Mesenchymal stem cell (in vitro differentiated cells and primary cell): ENCODE measurements at regions not wholly inside any gene's neighbourhood (a gene's known extent, or its start where the extent isn't known, plus 50 kb on each side); places are given as distances from the start of the nearest gene placed in this dataset.
"Not testable (repeated sequence)": the region's sequence is repeated elsewhere in the genome, so short reads cannot be mapped to it uniquely, and the experiment has no call there.

ENCODE experiments used
- DNase-seq: peaks from one replicate; pipeline ENCODE4 v3.0.0-alpha.2; 2013
- H2AFZ ChIP-seq: one replicate; pipeline ENCODE4 v1.6.1; 2013; ENCODE audit warnings: low read depth, mild to moderate bottlenecking, control low read depth, inconsistent platforms, low read length, moderate library complexity
- H2AK5ac ChIP-seq: 2 replicates; pipeline ENCODE4 v1.6.1; 2013; ENCODE audit warnings: low read length, moderate library complexity, mild to moderate bottlenecking, inconsistent platforms; ENCODE audit not compliant: severe bottlenecking
- H2BK120ac ChIP-seq: one replicate; pipeline ENCODE4 v1.6.1; 2013; ENCODE audit warnings: low read depth, mild to moderate bottlenecking, inconsistent platforms, low read length, moderate library complexity
- H2BK12ac ChIP-seq, 2 experiments: one replicate each; pipeline ENCODE4 v1.6.1; 2013; ENCODE audit warnings: inconsistent platforms in 2 of 2, low read length in 2 of 2, mild to moderate bottlenecking in 2 of 2, moderate library complexity in 2 of 2, control low read depth in 1 of 2
- H2BK15ac ChIP-seq: one replicate; pipeline ENCODE4 v1.6.1; 2013; ENCODE audit warnings: mild to moderate bottlenecking, low read depth, inconsistent platforms; ENCODE audit not compliant: poor library complexity, severe bottlenecking
- H2BK5ac ChIP-seq: 2 replicates; pipeline ENCODE4 v1.6.1; 2013; ENCODE audit warnings: low read depth, mild to moderate bottlenecking, low read length, control low read depth, inconsistent platforms; ENCODE audit not compliant: poor library complexity, severe bottlenecking
- H3K14ac ChIP-seq, 2 experiments: one replicate each; pipeline ENCODE4 v1.6.1; 2013; ENCODE audit warnings: inconsistent platforms in 2 of 2, low read length in 2 of 2, control low read depth in 1 of 2, mild to moderate bottlenecking in 1 of 2, moderate library complexity in 1 of 2
- H3K18ac ChIP-seq, 2 experiments: one replicate each; pipeline ENCODE4 v1.6.1; 2013; ENCODE audit warnings: inconsistent platforms in 2 of 2, low read length in 2 of 2, control low read depth in 1 of 2, low read depth in 1 of 2, mild to moderate bottlenecking in 1 of 2
- H3K23ac ChIP-seq, 2 experiments: one replicate each; pipeline ENCODE4 v1.6.1; 2013; ENCODE audit warnings: inconsistent platforms in 2 of 2, low read length in 2 of 2, mild to moderate bottlenecking in 2 of 2, moderate library complexity in 2 of 2, control low read depth in 1 of 2
- H3K27ac ChIP-seq: 2 replicates; pipeline ENCODE4 v1.5.1; 2013; ENCODE audit warnings: mild to moderate bottlenecking, moderate library complexity, low read length, control low read depth, inconsistent platforms; ENCODE audit not compliant: poor library complexity, severe bottlenecking
- H3K27me3 ChIP-seq, 2 experiments: 2 replicates each; pipeline versions ENCODE4 v1.6.1 to v1.7.0; 2013; ENCODE audit warnings: low read length in 2 of 2, mild to moderate bottlenecking in 2 of 2, moderate library complexity in 2 of 2, control low read depth in 1 of 2, inconsistent platforms in 1 of 2; ENCODE audit not compliant: control insufficient read depth in 1 of 2, insufficient read depth in 1 of 2
- H3K36me3 ChIP-seq, 2 experiments: 2 replicates each; pipeline versions ENCODE4 v1.6.1 to v1.7.0; 2013; ENCODE audit warnings: low read length in 2 of 2, control low read depth in 1 of 2, inconsistent platforms in 1 of 2, low read depth in 1 of 2, mild to moderate bottlenecking in 1 of 2; ENCODE audit not compliant: insufficient read depth in 2 of 2, control insufficient read depth in 1 of 2
- H3K4ac ChIP-seq, 2 experiments: one replicate each; pipeline ENCODE4 v1.6.1; 2013; ENCODE audit warnings: inconsistent platforms in 2 of 2, low read length in 2 of 2, mild to moderate bottlenecking in 2 of 2, moderate library complexity in 2 of 2, control low read depth in 1 of 2, low read depth in 1 of 2
- H3K4me1 ChIP-seq: 2 replicates; pipeline ENCODE4 v1.6.1; 2013; ENCODE audit warnings: low read depth, low read length, control low read depth; ENCODE audit not compliant: control insufficient read depth, insufficient read depth
- H3K4me2 ChIP-seq: 2 replicates; pipeline ENCODE4 v1.6.1; 2013; ENCODE audit warnings: low read length, mild to moderate bottlenecking, inconsistent platforms; ENCODE audit not compliant: poor library complexity, severe bottlenecking
- H3K4me3 ChIP-seq, 2 experiments: 2 replicates each; pipeline versions ENCODE4 v1.5.1 to v1.7.0; 2013; ENCODE audit warnings: low read length in 2 of 2, mild to moderate bottlenecking in 2 of 2, control low read depth in 1 of 2, low read depth in 1 of 2; ENCODE audit not compliant: insufficient read depth in 1 of 2
- H3K79me1 ChIP-seq: replicated peaks from 2 replicates; pipeline ENCODE4 v1.6.1; 2013; ENCODE audit warnings: mild to moderate bottlenecking, control low read depth, low read length, inconsistent platforms; ENCODE audit not compliant: poor library complexity, severe bottlenecking
- H3K9ac ChIP-seq: 2 replicates; pipeline ENCODE4 v1.7.0; 2013; ENCODE audit warnings: mild to moderate bottlenecking, low read length, moderate library complexity
- H3K9me3 ChIP-seq: 2 replicates; pipeline ENCODE4 v1.7.0; 2013; ENCODE audit warnings: mild to moderate bottlenecking, low read length; ENCODE audit not compliant: control insufficient read depth
- H4K8ac ChIP-seq: one replicate; pipeline ENCODE4 v1.6.1; 2013; ENCODE audit warnings: inconsistent platforms, mild to moderate bottlenecking, low read length, moderate library complexity
- H4K91ac ChIP-seq: one replicate; pipeline ENCODE4 v1.6.1; 2013; ENCODE audit warnings: mild to moderate bottlenecking, low read length, inconsistent platforms
- WGBS: methylation state at CpG from one replicate; pipeline ENCODE4 v1.1.7; 2013; ENCODE audit warnings: mixed read lengths; 5-methylcytosine and 5-hydroxymethylcytosine counted together

GRCh38 chr13:64579331-64579730 lies 2650.8 kb downstream of the PCDH9 start:
- Histone ChIP-seq H3K18ac (no peak overlapping the region), H3K9me3 (no peaks in the 10 kb centered on the region), H3K23ac (no peak overlapping the region), H2BK120ac (no peak overlapping the region), H2BK12ac (no peak overlapping the region), H3K36me3 (no peaks in the 10 kb centered on the region), H2BK5ac (no peak overlapping the region), H2AK5ac (no peak overlapping the region), H3K14ac (no peak overlapping the region), H3K79me1 (no peaks in the 10 kb centered on the region), H4K91ac (no peak overlapping the region), H4K8ac (no peak overlapping the region), H3K9ac (no peak overlapping the region), H3K4me1 (no peaks in the 10 kb centered on the region), H3K4me2 (no peak overlapping the region), H2AFZ (no peak overlapping the region), H3K4me3 (no peak overlapping the region), H3K4ac (no peak overlapping the region), H2BK15ac (no peak overlapping the region), H3K27me3 (no peaks in the 10 kb centered on the region), H3K27ac (no peak overlapping the region)
- 99% methylated on average over 3 of the region's 3 CpGs for WGBS
- DNase-seq = no peak

DNA sequence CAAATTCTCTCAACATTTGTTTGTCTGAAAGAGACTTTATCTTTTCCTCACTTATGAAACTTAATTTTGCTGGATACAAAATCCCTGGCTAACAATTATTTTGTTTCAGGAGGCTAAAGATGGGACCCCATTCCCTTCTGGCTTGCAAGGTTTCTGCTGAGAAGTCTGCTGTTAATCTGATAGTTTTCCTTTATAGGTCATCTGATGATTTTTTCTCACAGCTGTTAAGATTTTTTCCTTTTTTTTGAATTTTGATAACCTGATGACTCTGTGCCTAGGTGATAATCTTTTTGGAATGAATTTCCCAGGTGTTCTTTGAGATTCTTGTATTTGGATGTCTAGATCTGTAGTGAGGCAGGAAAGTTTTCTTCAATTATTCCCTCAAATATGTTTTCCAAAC lies 2661.4 kb downstream of the PCDH9 start:
- Histone ChIP-seq H3K9ac (no peak overlapping the region), H2BK15ac (no peak overlapping the region), H4K91ac (no peak overlapping the region), H3K4me2 (no peak overlapping the region), H3K14ac (no peak overlapping the region), H3K4me3 (no peak overlapping the region), H3K9me3 (peaks cover 32% of the 10 kb centered on the region), H3K36me3 (no peaks in the 10 kb centered on the region), H4K8ac (no peak overlapping the region), H3K23ac (no peak overlapping the region), H3K27ac (no peak overlapping the region), H3K4ac (no peak overlapping the region), H2AFZ (no peak overlapping the region), H2AK5ac (no peak overlapping the region), H3K79me1 (no peaks in the 10 kb centered on the region), H2BK120ac (no peak overlapping the region), H3K27me3 (no peaks in the 10 kb centered on the region), H2BK5ac (no peak overlapping the region), H3K18ac (no peak overlapping the region), H2BK12ac (no peak overlapping the region), H3K4me1 (no peaks in the 10 kb centered on the region)
- no peak for DNase-seq

- not testable (repeated sequence) for H2BK12ac ChIP-seq, H3K14ac ChIP-seq, H2BK5ac ChIP-seq, H4K91ac ChIP-seq, H3K9ac ChIP-seq, H4K8ac ChIP-seq, H3K27ac ChIP-seq, H3K4me3 ChIP-seq, H3K79me1 ChIP-seq, H3K36me3 ChIP-seq, H3K4me2 ChIP-seq, H3K27me3 ChIP-seq, DNase-seq, H3K4me1 ChIP-seq, H3K9me3 ChIP-seq, H3K4ac ChIP-seq, H2AFZ ChIP-seq, H2AK5ac ChIP-seq, H2BK15ac ChIP-seq, H2BK120ac ChIP-seq, H3K18ac ChIP-seq, H3K23ac ChIP-seq
- 95% methylated on average over 10 of the region's 10 CpGs for WGBS
Observed at GRCh38 chr13:64558031-64558430, 2672.1 kb downstream of the PCDH9 start.

DNA sequence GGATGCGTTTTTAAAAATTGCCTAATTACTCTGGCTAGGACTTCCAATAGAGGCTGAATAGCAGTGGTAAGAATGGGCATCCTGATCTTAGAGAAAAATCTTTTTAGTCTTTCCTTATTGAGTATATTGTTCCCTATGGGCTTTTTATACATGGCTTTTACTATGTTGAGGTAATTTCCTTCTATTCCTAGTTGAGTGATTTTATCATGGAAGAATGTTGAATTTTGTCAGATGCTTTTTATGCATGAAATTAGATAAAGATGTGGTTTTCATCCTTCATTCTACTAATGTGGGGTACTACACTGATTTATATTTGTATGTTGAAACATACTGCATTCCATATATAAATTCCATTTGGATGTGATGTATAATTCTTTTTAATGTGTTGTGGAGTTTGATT lies 2673.8 kb downstream of the PCDH9 start:
- Histone ChIP-seq H3K4me3 (no peak overlapping the region), H2BK5ac (no peak overlapping the region), H3K4me2 (no peak overlapping the region), H3K9ac (no peak overlapping the region), H3K79me1 (no peaks in the 10 kb centered on the region), H3K27me3 (no peaks in the 10 kb centered on the region), H3K36me3 (no peaks in the 10 kb centered on the region), H3K14ac (no peak overlapping the region), H2BK120ac (no peak overlapping the region), H2AFZ (no peak overlapping the region), H3K9me3 (no peaks in the 10 kb centered on the region), H4K91ac (no peak overlapping the region), H3K4me1 (no peaks in the 10 kb centered on the region), H2AK5ac (no peak overlapping the region), H2BK15ac (no peak overlapping the region), H3K27ac (no peak overlapping the region), H3K18ac (no peak overlapping the region), H4K8ac (no peak overlapping the region), H2BK12ac (no peak overlapping the region), H3K4ac (no peak overlapping the region), H3K23ac (no peak overlapping the region)
- no CpG with 5 or more reads among the region's 1 CpG for WGBS
- no peak for DNase-seq
